Kidney tubule cell (primary cell): ENCODE measurements at regions not wholly inside any gene's neighbourhood (a gene's known extent, or its start where the extent isn't known, plus 50 kb on each side); places are given as distances from the start of the nearest gene placed in this dataset.
A peak's percentile ranks its signal among the peaks of the same experiment; 100 is the strongest.

Experiments
- DNase-seq: peaks from one replicate; pipeline ENCODE4 v3.0.0-alpha.2; 2018; ENCODE audit warnings: low spot score

DNA sequence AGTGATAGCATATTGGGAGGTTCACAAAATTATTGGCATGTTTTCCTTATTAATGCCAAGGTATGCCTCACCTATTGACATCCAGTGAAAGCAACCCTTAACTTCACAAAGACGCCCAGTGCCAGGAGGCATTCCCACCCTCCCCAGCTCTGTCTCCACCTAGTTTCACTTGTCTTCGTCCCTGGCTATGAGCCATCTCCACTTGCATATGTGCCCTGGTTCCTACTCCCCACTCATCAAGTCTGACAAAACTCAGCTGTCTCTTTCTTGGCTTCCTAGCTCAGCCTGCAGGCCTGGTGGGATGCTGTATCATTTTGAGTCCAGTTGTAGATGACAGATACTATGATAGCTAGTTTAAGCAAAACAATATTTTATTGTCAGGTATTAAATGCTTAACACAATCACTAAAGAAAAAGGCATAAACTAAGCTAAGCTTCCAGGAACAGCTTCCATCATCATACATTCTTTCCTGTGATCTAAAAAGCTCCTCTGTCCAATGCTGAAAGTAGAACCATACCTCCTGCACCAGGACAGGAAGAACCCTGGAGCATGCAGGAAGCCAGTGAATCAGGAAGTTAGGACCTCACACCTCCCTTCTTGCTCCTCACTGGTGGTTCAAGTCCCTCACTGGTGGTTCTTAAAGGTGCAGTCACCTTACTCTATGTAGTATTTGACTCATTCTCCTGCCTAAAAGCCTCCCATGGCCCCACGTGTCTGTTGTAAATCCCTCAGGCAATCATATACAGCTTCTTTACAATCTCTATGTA lies 410.3 kb upstream of the RASGEF1B start:
- DNase-seq = peak; percentile 29

DNA sequence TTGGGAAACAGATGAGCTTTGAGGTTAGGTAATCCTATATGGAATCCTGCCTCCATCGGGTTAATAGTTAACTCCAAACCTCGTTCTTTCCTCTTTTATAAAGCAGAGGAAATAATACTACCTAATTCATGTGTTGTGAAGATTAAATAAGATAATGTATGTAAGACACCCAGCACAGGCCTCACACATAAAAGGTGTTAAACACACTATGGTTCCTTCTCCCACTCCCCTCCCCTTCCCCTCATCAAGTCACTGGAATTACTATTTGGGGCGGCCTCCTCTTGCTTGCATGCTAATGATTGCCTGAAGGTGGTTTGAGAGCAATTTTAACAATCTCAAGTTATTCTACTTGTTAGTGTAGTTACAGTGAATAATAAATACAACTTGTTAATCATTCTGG lies 404.4 kb upstream of the RASGEF1B start:
- peak; percentile 42 for DNase-seq

DNA sequence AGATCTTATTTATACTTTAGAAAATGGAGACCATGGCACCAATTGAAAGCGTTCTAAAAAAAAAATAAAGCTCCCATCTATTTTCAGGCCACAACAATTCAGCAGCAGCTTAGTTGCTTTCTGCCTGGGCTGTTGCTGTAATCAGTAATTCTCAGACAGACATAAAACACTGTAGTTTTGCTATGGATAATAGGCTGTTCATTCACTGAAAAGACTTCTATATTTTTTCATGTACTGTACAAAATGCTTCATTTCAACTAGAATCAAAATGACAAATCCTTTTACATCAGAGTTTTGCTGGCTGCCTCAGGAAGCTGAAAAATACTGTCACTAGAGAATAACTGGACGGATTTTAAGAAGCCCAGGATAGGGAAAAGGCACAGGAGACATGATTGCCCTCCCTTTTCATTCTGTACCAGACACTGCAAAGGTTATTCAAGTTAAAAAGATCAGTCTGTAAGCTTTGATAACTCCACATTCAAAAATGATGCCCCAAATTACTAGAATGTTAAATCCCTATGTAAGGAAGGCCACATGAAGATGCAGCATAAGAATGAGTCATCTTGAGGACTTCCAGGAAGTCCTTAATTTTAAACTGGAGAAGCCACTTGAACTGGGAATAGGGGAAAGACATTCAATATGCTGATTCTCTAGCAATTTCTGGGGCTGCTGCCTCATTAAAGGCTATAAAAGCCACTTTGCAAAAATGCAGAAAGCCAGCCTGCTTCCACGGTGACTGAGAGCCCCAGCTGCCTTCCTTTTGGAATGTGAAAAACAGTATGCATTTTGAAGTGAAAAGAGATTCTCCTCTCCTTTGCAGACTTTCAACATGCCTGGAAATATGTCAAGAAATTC lies 403.2 kb upstream of the RASGEF1B start:
- DNase-seq = peak; percentile 32

DNA sequence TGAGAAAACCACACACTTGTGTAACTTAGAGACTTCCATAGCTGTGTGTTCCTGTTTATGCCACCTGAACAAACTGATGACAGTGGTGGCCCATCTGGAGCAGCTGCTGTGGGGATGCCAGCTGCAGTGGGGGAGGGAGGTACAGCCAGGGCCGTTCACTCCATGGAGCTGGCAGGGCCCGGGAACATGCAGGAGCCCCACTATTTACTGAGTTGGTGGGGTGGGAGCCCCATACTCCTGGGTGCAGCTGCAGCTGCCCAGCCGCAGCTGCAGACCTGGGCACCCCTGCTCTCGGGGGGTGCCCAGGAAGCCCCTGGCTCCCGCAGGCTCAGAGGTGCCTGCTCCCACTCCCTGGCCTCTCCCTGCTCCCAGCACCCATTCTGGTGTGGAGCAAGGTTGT lies 398.6 kb upstream of the RASGEF1B start:
- no peak for DNase-seq

DNA sequence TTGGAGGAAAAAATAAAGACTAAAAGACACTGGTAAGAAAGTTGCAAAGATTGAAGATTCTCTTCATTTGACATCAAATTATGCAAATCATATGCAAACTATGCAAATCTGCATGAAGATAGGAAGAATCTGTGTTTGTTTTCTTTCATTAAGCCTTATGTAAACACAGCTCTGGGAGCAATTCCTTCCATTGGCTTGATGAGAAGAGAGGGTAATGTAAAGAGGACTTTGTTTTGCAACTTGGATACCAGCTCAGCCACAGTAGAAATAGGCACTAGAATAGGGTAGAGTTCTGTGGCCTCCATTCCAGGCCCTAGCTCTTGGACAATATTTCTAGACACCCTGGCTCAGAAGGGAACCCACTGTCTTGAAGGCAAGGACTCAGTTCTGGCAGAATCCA lies 388.4 kb upstream of the RASGEF1B start:
- no peak for DNase-seq

DNA sequence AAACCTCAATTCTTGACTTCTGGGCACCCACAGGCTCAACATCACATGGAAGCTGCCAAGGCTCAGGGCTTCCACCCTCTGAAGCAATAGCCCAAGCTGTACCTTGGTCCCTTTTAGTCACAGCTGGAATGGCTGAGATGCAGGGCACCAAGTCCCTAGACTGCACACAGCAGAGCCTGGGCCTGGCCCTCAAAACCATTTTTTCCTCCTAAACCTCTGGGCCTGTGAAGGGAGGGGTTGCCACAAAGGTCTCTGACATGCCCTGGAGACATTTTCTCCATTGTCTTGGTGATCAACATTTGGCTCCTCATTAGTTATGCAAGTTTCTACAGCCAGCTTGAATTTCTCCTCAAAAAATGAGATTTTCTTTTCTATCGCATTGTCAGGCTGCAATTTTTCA lies 382.7 kb upstream of the RASGEF1B start:
- no peak for DNase-seq

DNA sequence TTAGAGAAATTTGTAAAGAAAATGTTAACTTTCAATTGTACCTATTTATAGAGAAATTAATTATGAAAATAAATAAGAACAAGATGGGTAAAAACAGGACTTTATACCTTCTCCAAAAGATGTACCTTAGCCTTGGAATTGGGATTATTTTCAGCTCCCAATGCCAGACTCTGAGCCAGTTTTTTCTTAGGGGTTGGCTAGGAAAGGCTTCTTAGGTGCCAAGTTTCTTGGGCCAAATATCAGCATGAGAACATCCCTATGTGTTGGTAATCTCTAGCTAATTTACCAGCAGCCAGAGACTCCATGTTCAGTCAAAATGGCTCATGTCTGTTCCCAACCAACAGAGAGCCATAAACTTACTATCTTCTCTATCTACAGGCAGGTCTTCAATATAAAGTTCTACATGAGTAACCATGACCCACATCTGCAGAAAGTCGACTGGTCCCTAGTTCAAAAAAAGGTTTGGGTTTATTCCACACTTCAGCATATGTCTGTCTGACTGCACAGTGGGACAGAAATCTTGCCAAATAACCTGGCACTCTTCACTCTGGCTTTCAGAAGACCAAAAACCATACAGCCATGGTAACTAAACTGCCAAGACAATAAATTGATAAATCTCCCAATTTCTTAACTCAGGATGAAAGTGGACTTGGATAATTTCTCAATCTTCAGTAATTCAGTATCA lies 380.5 kb upstream of the RASGEF1B start:
- no peak for DNase-seq

DNA sequence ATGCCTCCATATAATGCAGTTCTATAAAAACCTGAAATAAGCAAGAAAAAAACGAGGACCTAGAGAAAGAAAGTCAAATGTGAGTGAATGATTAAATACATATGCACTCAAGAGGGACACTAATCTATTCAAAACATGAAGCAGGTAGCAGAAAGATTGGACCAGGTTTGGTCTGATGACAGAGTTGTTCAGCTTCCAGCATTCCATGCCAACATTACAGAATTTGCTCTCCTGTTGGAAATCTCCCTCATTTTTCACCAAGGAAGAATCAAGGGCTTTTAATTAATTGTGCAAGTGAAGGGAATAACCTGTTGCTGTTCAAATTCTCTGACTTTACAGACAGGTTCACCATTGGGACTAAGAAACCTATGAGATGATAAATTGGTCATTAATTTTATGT lies 379.0 kb upstream of the RASGEF1B start:
- no peak for DNase-seq

DNA sequence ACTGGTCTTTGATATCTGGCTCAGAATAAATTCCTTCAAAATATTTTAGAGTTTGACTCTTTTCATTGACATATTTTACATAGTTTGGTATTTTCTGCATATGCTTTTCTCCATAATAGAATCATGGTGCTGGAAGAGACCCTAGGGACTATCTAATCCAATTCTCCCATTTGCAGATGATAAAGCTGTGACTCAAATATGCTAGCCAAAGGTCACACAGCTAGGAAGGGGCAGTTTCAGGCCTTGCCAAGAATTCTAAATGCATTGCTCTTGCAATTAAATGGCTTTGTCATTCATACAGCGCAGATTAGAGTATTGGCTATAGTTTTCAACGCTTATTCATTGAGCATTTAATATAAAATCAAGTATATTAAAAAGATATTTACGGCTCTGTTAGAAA lies 374.1 kb upstream of the RASGEF1B start:
- DNase-seq = no peak

DNA sequence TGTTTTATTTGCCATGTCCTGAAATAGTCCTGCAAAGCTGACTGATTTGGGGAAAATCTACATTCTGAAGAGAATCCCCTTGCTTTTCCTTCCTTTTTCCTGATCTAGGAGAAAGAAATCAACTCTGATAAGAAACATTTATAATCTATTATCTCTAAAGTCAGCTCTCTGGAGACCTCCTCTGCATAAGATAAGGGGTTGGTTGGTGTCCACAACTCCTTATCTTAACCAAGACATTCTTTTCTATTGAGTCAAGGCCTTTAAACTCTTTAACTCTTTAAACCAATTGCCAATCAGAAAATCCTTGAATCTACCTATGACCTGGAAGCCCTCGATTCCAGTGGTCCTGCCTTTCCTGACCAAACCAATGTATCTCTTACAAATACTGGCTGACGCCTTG lies 373.6 kb upstream of the RASGEF1B start:
- DNase-seq = no peak

DNA sequence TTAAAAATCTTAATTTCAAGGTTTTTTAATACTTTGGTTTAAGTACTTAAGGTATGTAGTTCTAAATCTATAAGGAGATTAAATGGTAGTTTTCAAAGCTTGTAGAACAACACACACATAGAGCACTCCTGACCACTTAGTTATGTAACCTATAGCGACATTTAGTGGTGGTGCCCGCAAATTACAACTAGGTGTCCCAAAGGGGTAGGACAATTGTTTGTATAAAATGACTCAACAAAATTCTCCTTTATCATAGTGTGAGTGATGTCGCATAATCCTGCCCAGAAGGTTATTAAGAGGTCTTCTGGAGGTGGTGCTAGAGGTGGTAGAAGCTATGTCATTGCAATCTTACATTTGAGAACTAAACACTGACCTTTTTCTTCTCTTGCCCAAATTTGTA lies 373.0 kb upstream of the RASGEF1B start:
- DNase-seq = peak; percentile 86

DNA sequence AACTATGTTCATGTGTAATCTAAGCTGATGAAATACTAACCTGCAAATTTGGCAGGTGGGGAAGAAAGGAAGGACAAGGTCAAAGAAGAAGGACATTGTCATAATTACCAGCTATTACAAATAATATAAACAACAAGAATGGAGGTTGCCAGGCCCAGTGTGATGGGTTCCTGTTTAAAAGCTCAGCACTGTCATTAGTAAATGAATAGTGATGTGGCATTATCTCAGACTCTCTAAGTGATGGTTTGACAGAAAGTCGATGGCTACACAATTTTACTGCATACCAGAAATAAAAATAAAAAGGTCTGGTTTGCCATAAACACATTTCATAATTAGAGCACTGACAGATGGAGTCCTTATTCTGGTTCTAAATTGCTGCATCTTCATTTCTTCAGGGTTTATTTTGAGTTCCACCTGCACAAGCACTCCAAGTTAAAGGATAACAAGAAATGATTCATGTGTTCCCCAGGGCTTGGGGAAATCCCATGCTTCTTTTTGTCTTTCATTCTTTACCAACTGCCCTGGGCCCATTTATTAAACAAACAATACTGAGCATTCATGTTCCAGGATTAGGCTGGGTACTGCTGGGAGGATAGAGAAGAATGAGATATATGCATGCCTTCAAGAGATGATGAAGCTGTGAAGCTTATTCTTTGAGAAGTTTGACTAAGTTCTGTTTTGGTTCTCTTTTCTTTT lies 367.8 kb upstream of the RASGEF1B start:
- DNase-seq = peak; percentile 88

DNA sequence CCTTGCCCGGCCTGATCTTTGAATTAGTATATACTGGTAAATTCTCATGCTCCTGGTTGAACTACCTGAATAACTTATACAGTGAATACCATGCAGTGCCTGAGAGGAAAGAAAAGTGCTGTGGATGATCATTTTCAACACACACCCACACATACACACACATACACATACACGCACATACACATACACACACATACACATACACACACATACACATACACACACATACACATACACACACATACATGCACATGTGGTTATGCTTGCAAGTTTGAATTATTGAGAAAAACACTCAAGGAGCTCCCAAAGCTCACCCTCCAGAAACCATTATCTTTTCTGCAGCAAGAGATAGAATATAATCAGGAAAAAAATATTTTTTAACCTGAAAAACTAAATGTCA lies 366.9 kb upstream of the RASGEF1B start:
- no peak for DNase-seq

DNA sequence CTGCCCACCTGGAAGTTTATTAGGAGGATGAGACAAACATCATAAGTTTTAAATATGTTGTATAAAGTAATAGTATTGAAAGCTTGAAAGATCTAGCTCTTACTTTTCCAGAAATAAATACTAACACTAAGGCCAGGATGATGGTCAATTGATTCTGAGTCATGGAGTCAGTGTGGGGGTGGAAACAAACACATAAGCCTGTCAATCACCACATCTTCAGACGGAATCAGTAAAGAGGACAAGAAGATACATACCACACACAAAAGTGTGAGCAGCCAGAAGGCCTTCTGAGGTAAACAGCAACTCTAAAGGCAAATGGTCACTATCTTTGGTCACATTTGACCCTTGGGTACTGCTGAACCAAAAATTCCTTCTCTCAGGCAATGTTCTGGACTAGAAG lies 365.0 kb upstream of the RASGEF1B start:
- no peak for DNase-seq

DNA sequence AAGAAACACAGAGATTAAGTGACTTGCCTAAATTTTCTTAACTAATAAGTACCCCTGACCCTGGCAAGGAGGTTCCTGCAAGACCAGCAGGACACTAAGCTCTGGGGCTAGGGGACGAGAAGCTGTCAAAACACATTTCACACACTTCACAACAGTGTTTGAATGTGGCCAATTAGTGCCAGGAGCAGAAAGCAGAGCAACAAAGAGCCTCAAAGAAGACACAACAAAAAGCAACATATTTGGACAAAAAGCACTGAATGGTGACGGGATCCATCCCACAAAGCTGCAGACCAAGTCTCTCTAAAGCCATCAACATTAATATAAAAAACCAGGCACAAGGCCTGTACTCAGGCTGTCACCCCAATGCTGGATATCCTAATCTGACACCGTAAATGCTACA lies 361.9 kb upstream of the RASGEF1B start:
- no peak for DNase-seq

DNA sequence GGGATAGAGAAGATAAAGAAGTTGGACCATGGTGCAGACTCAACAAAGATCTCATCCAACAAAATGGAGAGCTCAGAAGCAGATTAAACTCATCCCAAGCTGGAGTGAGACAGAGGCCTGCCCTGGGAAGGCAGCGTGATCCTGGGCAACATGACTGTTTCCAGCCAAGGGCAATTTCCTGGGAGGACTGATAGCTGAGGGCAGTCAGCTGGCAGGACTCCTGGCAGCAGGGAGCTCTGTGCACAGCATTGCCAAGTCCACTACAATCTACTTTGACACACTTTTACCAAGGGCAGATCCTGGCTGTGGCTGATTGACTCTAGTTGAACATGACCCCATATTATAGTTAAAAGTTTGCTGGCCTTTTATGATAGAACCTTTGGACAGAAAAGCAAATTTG lies 357.3 kb upstream of the RASGEF1B start:
- peak; percentile 9 for DNase-seq

DNA sequence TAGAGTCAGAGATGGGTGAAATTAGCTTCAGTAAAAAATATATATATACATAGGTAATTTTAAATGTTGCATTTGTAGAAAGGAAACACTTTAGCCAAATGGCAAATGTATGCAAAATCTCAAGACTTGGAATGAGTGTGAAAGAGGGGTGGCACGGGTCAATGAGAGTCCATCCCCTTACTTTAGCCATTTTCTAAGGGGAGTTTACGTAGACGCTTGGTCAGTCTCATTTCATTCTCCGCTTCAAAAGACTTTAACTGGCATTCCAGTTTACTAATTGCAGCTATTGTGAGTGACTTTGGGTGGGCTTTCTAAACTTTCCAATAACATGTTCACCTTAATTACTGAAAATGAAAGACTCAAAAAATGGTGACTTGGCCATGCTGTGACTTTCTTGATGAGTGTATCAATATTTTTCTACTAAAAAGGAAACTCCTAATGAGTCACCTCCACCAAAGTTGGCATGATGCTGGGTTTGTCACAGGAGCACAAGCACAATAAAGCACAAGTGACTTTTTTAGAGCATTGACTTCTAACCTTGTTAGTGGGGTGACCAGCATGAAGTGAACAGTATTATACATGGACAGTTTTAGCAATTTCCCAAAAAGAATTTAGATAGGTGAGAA lies 356.0 kb upstream of the RASGEF1B start:
- peak; percentile 62 for DNase-seq

DNA sequence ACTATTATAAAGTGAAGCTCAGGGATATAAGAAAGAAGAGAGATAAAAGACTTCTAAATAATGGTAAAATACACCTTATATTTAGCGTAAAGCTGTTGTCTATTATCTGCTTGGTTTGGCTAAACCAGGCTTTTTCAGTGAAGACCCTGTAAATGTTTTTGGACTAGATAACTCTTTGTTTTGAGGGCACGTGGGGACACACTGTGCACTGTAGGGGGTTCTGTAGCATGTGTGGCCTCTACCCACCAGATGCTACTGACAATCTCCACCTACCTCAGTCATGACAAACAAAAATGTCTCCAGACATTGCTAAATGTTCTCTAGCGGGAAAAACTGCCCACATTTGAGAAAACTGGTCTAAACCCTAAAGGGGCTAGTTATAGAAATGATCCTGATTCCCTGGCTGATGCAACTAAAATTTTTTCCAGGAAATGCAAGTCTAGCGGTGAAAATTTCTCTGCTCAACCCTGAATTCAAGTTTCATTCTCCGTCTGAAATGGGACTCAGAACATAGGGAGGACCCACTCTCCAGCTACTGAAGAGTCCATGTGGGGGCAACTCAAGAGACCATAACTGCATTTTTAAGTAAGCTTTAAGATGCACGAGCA lies 355.2 kb upstream of the RASGEF1B start:
- DNase-seq = no peak

DNA sequence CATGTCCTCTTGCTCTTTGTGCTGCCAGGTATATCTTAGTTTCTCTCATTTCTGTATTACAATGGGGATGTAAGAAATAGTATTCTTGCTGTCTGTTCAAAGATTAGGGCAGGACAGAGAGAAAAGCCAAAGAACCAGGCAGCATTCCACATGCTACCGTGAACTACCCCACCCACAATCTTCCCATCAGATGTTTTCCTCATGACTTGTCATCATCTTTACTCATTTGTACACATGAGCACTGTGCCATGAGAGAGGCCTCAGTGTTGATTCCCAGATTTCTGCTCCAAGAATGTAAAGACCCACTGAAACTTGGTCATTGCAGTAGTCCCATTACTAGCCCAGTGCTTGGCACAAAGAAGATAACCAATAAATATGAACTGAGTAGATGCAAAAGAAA lies 354.6 kb upstream of the RASGEF1B start:
- DNase-seq = peak; percentile 53

DNA sequence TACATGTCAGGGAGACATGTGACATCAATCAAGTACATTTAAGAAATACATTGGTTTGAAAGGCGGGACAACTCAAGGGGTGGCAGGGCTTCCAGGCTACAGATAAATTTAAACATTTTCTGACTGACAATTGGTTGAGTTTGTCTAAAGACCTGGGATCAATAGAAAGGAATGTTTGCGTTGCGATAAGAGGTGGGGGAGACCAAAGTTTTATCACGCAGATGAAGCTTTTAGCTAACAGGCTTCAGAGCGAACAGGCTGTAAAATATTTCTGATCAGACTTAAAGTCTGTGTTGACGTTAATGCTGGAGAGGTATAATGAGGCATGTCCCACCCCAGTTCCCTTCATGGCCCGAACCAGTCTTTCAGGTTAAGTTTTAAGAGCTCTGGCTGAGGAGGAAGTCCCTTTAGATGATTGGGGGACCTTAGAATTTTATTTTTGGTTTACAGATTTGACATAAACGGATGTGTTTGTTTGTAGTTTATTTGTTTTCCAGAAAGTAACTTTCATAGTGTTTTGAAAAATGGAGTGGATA lies 346.7 kb upstream of the RASGEF1B start:
- DNase-seq = no peak
